IMR-90 (cell line): ENCODE measurements at regions not wholly inside any gene's neighbourhood (a gene's known extent, or its start where the extent isn't known, plus 50 kb on each side); places are given as distances from the start of the nearest gene placed in this dataset.

Experiments used
- ATAC-seq: fragments of 200-7000 bp; cut with Tn5 transposase; 2 replicates; pipeline ENCODE4 v1.9.1; 2020; ENCODE audit warnings: low read depth, mild to moderate bottlenecking, moderate library complexity
- BruUV-seq: library from RNA; stranded (reverse); fragments of 400-500 nt; replicated peaks from 2 replicates; lab custom pipeline; 2021; lab: Mats Ljungman, UMichigan
- CTCF ChIA-PET: fragments of 300-600 bp; formaldehyde crosslinking; extraction: SDS; loops from one replicate; lab custom pipeline; 2021; ENCODE audit warnings: antibody characterized with exemption; lab: Yijun Ruan, JAX
- POLR2A ChIA-PET: fragments of 300-600 bp; sonication (Branson Sonifier 250); formaldehyde crosslinking; loops from one replicate; lab custom pipeline; 2022; ENCODE audit warnings: antibody characterized with exemption; ENCODE audit not compliant: unreplicated experiment; lab: Charles Lee
- DNase-seq: peaks from one replicate; pipeline ENCODE4 v3.0.0; 2013
- H2AFZ ChIP-seq: replicated peaks from 2 replicates; pipeline ENCODE3; 2013; ENCODE audit warnings: low read length, mild to moderate bottlenecking; ENCODE audit not compliant: poor library complexity
- H2AK5ac ChIP-seq: 2 replicates; pipeline ENCODE4 v1.6.1; 2013; ENCODE audit warnings: low read depth, low read length, inconsistent platforms
- H2AK9ac ChIP-seq: replicated peaks from 2 replicates; pipeline ENCODE3; 2013; ENCODE audit warnings: mild to moderate bottlenecking, low read depth, low read length, moderate library complexity; ENCODE audit not compliant: poor library complexity
- H2BK120ac ChIP-seq: 2 replicates; pipeline ENCODE4 v1.6.1; 2013; ENCODE audit warnings: low read depth, low read length, inconsistent platforms
- H2BK15ac ChIP-seq: 3 replicates; pipeline ENCODE4 v1.6.1; 2013; ENCODE audit warnings: low read depth, low read length, inconsistent platforms
- H2BK20ac ChIP-seq: 2 replicates; pipeline ENCODE4 v1.6.1; 2013; ENCODE audit warnings: low read depth, mild to moderate bottlenecking, inconsistent platforms, low read length, moderate library complexity
- H2BK5ac ChIP-seq: 2 replicates; pipeline ENCODE4 v1.6.1; 2013; ENCODE audit warnings: mild to moderate bottlenecking, low read depth, low read length, inconsistent platforms; ENCODE audit not compliant: poor library complexity, severe bottlenecking
- H3K14ac ChIP-seq: replicated peaks from 2 replicates; pipeline ENCODE4 v1.6.1; 2013; ENCODE audit warnings: low read depth, low read length, inconsistent platforms
- H3K18ac ChIP-seq: 2 replicates; pipeline ENCODE4 v1.6.1; 2013; ENCODE audit warnings: low read depth, low read length, control low read depth
- H3K23ac ChIP-seq: 2 replicates; pipeline ENCODE4 v1.6.1; 2013; ENCODE audit warnings: low read depth, low read length, inconsistent platforms
- H3K27ac ChIP-seq: 2 replicates; pipeline ENCODE4 v1.5.1; 2013; ENCODE audit warnings: mild to moderate bottlenecking, control low read depth, low read length; ENCODE audit not compliant: insufficient read depth
- H3K27me3 ChIP-seq: 2 replicates; pipeline ENCODE4 v1.6.1; 2013; ENCODE audit warnings: low read length; ENCODE audit not compliant: control insufficient read depth, insufficient read depth
- H3K36me3 ChIP-seq: 2 replicates; pipeline ENCODE4 v1.6.1; 2013; ENCODE audit warnings: low read length, mixed read lengths; ENCODE audit not compliant: control insufficient read depth, insufficient read depth
- H3K4ac ChIP-seq: 2 replicates; pipeline ENCODE4 v1.6.1; 2013; ENCODE audit warnings: low read depth, low read length, inconsistent platforms
- H3K4me1 ChIP-seq: 2 replicates; pipeline ENCODE4 v1.6.1; 2013; ENCODE audit warnings: low read length, mixed read lengths; ENCODE audit not compliant: control insufficient read depth, insufficient read depth
- H3K4me2 ChIP-seq: 2 replicates; pipeline ENCODE4 v1.6.1; 2013; ENCODE audit warnings: low read depth, mild to moderate bottlenecking, control low read depth, low read length, moderate library complexity
- H3K4me3 ChIP-seq: 2 replicates; pipeline ENCODE4 v1.5.1; 2013; ENCODE audit warnings: low read depth, mild to moderate bottlenecking, control low read depth, low read length, moderate library complexity; ENCODE audit not compliant: insufficient read depth
- H3K56ac ChIP-seq: 2 replicates; pipeline ENCODE4 v1.6.1; 2013; ENCODE audit warnings: low read length, inconsistent platforms; ENCODE audit not compliant: insufficient read depth; ENCODE audit errors: extremely low read depth
- H3K79me1 ChIP-seq, 2 experiments: 2 replicates each; pipeline ENCODE4 v1.6.1; 2013; ENCODE audit warnings: low read length in 2 of 2, inconsistent platforms in 1 of 2, low read depth in 1 of 2
- H3K9ac ChIP-seq: 2 replicates; pipeline ENCODE4 v1.6.1; 2013; ENCODE audit warnings: low read depth, low read length, control low read depth
- H3K9me1 ChIP-seq: 2 replicates; pipeline ENCODE4 v1.6.1; 2013; ENCODE audit warnings: low read length, inconsistent platforms; ENCODE audit not compliant: insufficient read depth
- H3K9me3 ChIP-seq: 2 replicates; pipeline ENCODE4 v1.6.1; 2013; ENCODE audit warnings: low read length; ENCODE audit not compliant: control insufficient read depth, insufficient read depth
- H4K20me1 ChIP-seq: 2 replicates; pipeline ENCODE4 v1.6.1; 2013; ENCODE audit warnings: low read length, inconsistent platforms; ENCODE audit not compliant: insufficient read depth
- H4K5ac ChIP-seq: 2 replicates; pipeline ENCODE4 v1.6.1; 2013; ENCODE audit warnings: mild to moderate bottlenecking, low read depth, low read length, control low read depth
- H4K8ac ChIP-seq, 2 experiments: 2 replicates each; pipeline ENCODE4 v1.6.1; 2013; ENCODE audit warnings: low read depth in 2 of 2, low read length in 2 of 2, control low read depth in 1 of 2, inconsistent platforms in 1 of 2
- H4K91ac ChIP-seq: 2 replicates; pipeline ENCODE4 v1.6.1; 2013; ENCODE audit warnings: low read depth, low read length, inconsistent platforms; ENCODE audit not compliant: insufficient read depth
- CEBPB ChIP-seq: IDR thresholded peaks from 2 replicates; pipeline ENCODE4 v1.6.1; 2012; ENCODE audit warnings: low read depth, low read length, improper control_type of control experiment
- ELK1 ChIP-seq: fragments of 150-350 bp; IDR thresholded peaks from 2 replicates; pipeline ENCODE4 v1.6.1; 2016; ENCODE audit warnings: low read depth, mild to moderate bottlenecking, low read length, moderate library complexity, borderline replicate concordance
- MAFK ChIP-seq: IDR thresholded peaks from 2 replicates; pipeline ENCODE4 v1.6.1; 2012; ENCODE audit warnings: low read depth, low read length, improper control_type of control experiment
- MAZ ChIP-seq: IDR thresholded peaks from 2 replicates; pipeline ENCODE4 v1.6.1; 2012; ENCODE audit warnings: low read depth, mild to moderate bottlenecking, low read length, improper control_type of control experiment, moderate library complexity, borderline replicate concordance
- NFE2L2 ChIP-seq: fragments of 150-350 bp; IDR thresholded peaks from 2 replicates; pipeline ENCODE4 v1.6.1; 2016; ENCODE audit warnings: low read depth, mild to moderate bottlenecking, low read length
- RCOR1 ChIP-seq: IDR thresholded peaks from 2 replicates; pipeline ENCODE4 v1.6.1; 2012; ENCODE audit warnings: mild to moderate bottlenecking, low read length, improper control_type of control experiment; ENCODE audit not compliant: insufficient replicate concordance
- RFX5 ChIP-seq: IDR thresholded peaks from 2 replicates; pipeline ENCODE4 v1.8.0; 2012; ENCODE audit warnings: low read depth, mild to moderate bottlenecking, low read length, moderate library complexity
- SMC3 ChIP-seq: fragments of 150-350 bp; IDR thresholded peaks from 2 replicates; pipeline ENCODE4 v1.6.1; 2016; ENCODE audit warnings: low read depth, mild to moderate bottlenecking, antibody characterized with exemption, low read length, moderate library complexity
- USF2 ChIP-seq: fragments of 150-350 bp; IDR thresholded peaks from 2 replicates; pipeline ENCODE4 v1.6.1; 2017; ENCODE audit warnings: mild to moderate bottlenecking, antibody characterized with exemption, low read length, low read depth
- WGBS, 2 experiments: methylation state at CpG; one replicate each; pipeline versions ENCODE4 v1.1.5 to v1.1.7; 2013; ENCODE audit warnings: missing lambda C conversion rate in 2 of 2; ENCODE audit not compliant: insufficient read length in 1 of 2; ENCODE audit errors: extremely low coverage in 2 of 2; 5-methylcytosine and 5-hydroxymethylcytosine counted together
- dilution Hi-C: fragments of 300-500 bp; cut with HindIII; formaldehyde crosslinking; loops from one replicate; pipeline ENCODE4 v1.14.3; 2018; ENCODE audit warnings: low sequenced_read_pairs; ENCODE audit not compliant: unreplicated experiment
- in situ Hi-C: fragments of 300-500 bp; cut with MboI; formaldehyde crosslinking; loops from 3 replicates; pipeline ENCODE4 v1.14.3; 2019; ENCODE audit warnings: low sequenced_read_pairs, inconsistent platforms, mixed read lengths
- intact Hi-C: fragments of 100-400 bp; cut with micrococcal nuclease; formaldehyde crosslinking; loops from 2 replicates; pipeline ENCODE4 v1.10.0; 2022

GRCh38 chr1:55579332-55580001 lies 364.3 kb upstream of the USP24 start:
- H3K14ac ChIP-seq, result peak overlapping the region; percentile 68
- H3K18ac ChIP-seq, result peak overlapping the region; percentile 69
- 0 out of 3 replicates have a peak overlapping the region, but pooled peaks have one; percentile 57 for H2BK15ac ChIP-seq
- peak overlapping the region; percentile 61; the same call in 1 of the 2 replicates for H2AK5ac ChIP-seq
- no peaks in the 10 kb centered on the region for H3K79me1 ChIP-seq
- no TSS peak for BruUV-seq
- DNase-seq, result no peak
- ATAC-seq, result no peak
- H3K4me1 ChIP-seq, result peaks cover 8% of the 10 kb centered on the region
- H4K91ac ChIP-seq, result peak overlapping the region; percentile 43
- no peak overlapping the region for H2AFZ ChIP-seq
- no peaks in the 10 kb centered on the region for H4K20me1 ChIP-seq
- no peak overlapping the region for H2BK5ac ChIP-seq
- H2BK20ac ChIP-seq, result peak overlapping the region; percentile 32; the same call in 1 of the 2 replicates
- no peak overlapping the region for H3K23ac ChIP-seq
- POLR2A ChIA-PET, result no interaction called here
- in situ Hi-C loops, result no loop called here
- H3K36me3 ChIP-seq, result no peaks in the 10 kb centered on the region
- TF ChIP-seq MAFK (no peak), MAZ (no peak), NFE2L2 (no peak), ELK1 (no peak), RFX5 (no peak), SMC3 (no peak), RCOR1 (no peak), CEBPB (no peak), USF2 (no peak)
- intact Hi-C loops, result loop anchor here (5.0 kb wide), 1 partner anchor 268 kb away; no protein-coding TSS in a partner anchor
- H3K9me1 ChIP-seq, result peaks cover 9% of the 10 kb centered on the region; the same call in 1 of the 2 replicates
- H3K27me3 ChIP-seq, result no peaks in the 10 kb centered on the region
- H3K4me3 ChIP-seq, result no peak overlapping the region
- WGBS, 2 experiments, result 100% methylated on average over 1 of the region's 3 CpGs; no CpG with 5 or more reads in 1 of the 2 experiments
- CTCF ChIA-PET, result interaction anchor here (0.6 to 1.2 kb wide), 3 partner anchors 39 to 392 kb away, joined by 3 read pairs; no protein-coding TSS in a partner anchor
- H3K9ac ChIP-seq, result no peak overlapping the region
- H4K5ac ChIP-seq, result no peak overlapping the region; the same call in 1 of the 2 replicates
- H2BK120ac ChIP-seq, result peak overlapping the region; percentile 51
- no peak overlapping the region for H3K27ac ChIP-seq
- H3K4ac ChIP-seq, result peak overlapping the region; percentile 45
- no peak overlapping the region for H2AK9ac ChIP-seq
- no peak overlapping the region for H3K56ac ChIP-seq
- no peaks in the 10 kb centered on the region for H3K9me3 ChIP-seq
- peak overlapping the region in 1 of 2 experiments; percentile 12; a peak in 1 of 4 replicates for H4K8ac ChIP-seq
- dilution Hi-C loops, result no loop called here
- H3K4me2 ChIP-seq, result no peak overlapping the region
